Endodermal cell (in vitro differentiated cells): ENCODE measurements at regions not wholly inside any gene's neighbourhood (a gene's known extent, or its start where the extent isn't known, plus 50 kb on each side); places are given as distances from the start of the nearest gene placed in this dataset.

ENCODE experiments used
- DNase-seq: peaks from one replicate; pipeline ENCODE4 v3.0.0-alpha.2; 2017
- H3K27ac ChIP-seq: 2 replicates; pipeline ENCODE4 v1.5.1; 2013; ENCODE audit warnings: mild to moderate bottlenecking, low read depth, low read length, moderate library complexity
- H3K27me3 ChIP-seq: 2 replicates; pipeline ENCODE4 v1.6.1; 2013; ENCODE audit warnings: mild to moderate bottlenecking, low read length, moderate library complexity; ENCODE audit not compliant: insufficient read depth, control insufficient read depth, poor library complexity, severe bottlenecking
- H3K36me3 ChIP-seq: 2 replicates; pipeline ENCODE4 v1.7.0; 2013; ENCODE audit warnings: mild to moderate bottlenecking, low read length, moderate library complexity; ENCODE audit not compliant: control insufficient read depth, insufficient read depth
- H3K4me1 ChIP-seq: one replicate; pipeline ENCODE4 v1.7.0; 2013; ENCODE audit warnings: low read length; ENCODE audit not compliant: control insufficient read depth, insufficient read depth
- H3K4me3 ChIP-seq: 2 replicates; pipeline ENCODE4 v1.5.1; 2013; ENCODE audit warnings: mild to moderate bottlenecking, low read length, moderate library complexity
- H3K9ac ChIP-seq: 2 replicates; pipeline ENCODE4 v1.6.1; 2013; ENCODE audit warnings: mild to moderate bottlenecking, low read length, moderate library complexity; ENCODE audit not compliant: poor library complexity, severe bottlenecking; ENCODE audit errors: extremely low read depth
- H3K9me3 ChIP-seq: 2 replicates; pipeline ENCODE4 v1.6.1; 2013; ENCODE audit warnings: mild to moderate bottlenecking, low read length, moderate library complexity; ENCODE audit not compliant: control insufficient read depth
- H3K27ac Mint-ChIP-seq: 2 replicates; pipeline ENCODE4 v1.8.0; 2020; ENCODE audit warnings: mixed read lengths
- H3K27me3 Mint-ChIP-seq: 2 replicates; pipeline ENCODE4 v1.8.0; 2021; ENCODE audit warnings: mild to moderate bottlenecking, mixed read lengths; ENCODE audit not compliant: insufficient read depth
- H3K36me3 Mint-ChIP-seq: 2 replicates; pipeline ENCODE4 v1.8.0; 2020; ENCODE audit warnings: low read depth, mixed read lengths
- H3K4me1 Mint-ChIP-seq: 2 replicates; pipeline ENCODE4 v1.8.0; 2020; ENCODE audit warnings: mixed read lengths
- H3K4me3 Mint-ChIP-seq: 2 replicates; pipeline ENCODE4 v1.8.0; 2020; ENCODE audit warnings: mild to moderate bottlenecking, moderate library complexity, mixed read lengths
- H3K9me3 Mint-ChIP-seq: 2 replicates; pipeline ENCODE4 v1.8.0; 2020; ENCODE audit warnings: mild to moderate bottlenecking, mixed read lengths
- CTCF ChIP-seq: fragments of 200-600 bp; sonication (generic); conservative IDR thresholded peaks from 2 replicates; pipeline ENCODE4 v1.5.0; 2021; ENCODE audit warnings: antibody characterized with exemption, mild to moderate bottlenecking
- WGBS, 2 experiments: methylation state at CpG; one replicate each; pipeline versions ENCODE4 v1.1.5 to v1.1.7; 2013; ENCODE audit warnings: missing lambda C conversion rate in 2 of 2, mixed read lengths in 1 of 2; ENCODE audit not compliant: insufficient coverage in 1 of 2, insufficient read length in 1 of 2; 5-methylcytosine and 5-hydroxymethylcytosine counted together

GRCh38 chr12:128025589-128026245, 241.3 kb upstream of the TMEM132C start:
- DNase-seq, result peak; percentile 59
- H3K9me3 ChIP-seq, result no peaks in the 10 kb centered on the region
- H3K27ac ChIP-seq, result no peak overlapping the region
- H3K9ac ChIP-seq, result no peak overlapping the region
- H3K27ac Mint-ChIP-seq, result no peak overlapping the region
- no peak overlapping the region for H3K4me3 ChIP-seq
- no peaks in the 10 kb centered on the region for H3K36me3 Mint-ChIP-seq
- H3K36me3 ChIP-seq, result no peaks in the 10 kb centered on the region
- no peaks in the 10 kb centered on the region for H3K4me1 ChIP-seq
- H3K4me1 Mint-ChIP-seq, result peaks cover 4% of the 10 kb centered on the region
- WGBS, 2 experiments, result 82 to 85% methylated on average over 4 to 9 of the region's 9 CpGs
- peaks cover 5% of the 10 kb centered on the region for H3K27me3 ChIP-seq
- TF ChIP-seq CTCF, result no peak
- no peak overlapping the region for H3K4me3 Mint-ChIP-seq
- H3K9me3 Mint-ChIP-seq, result no peaks in the 10 kb centered on the region
- peaks cover 2% of the 10 kb centered on the region for H3K27me3 Mint-ChIP-seq

GRCh38 chr12:128026696-128027574, 240.0 kb upstream of the TMEM132C start:
- Histone ChIP-seq H3K4me1 (no peaks in the 10 kb centered on the region), H3K27ac (no peak overlapping the region), H3K36me3 (no peaks in the 10 kb centered on the region), H3K27me3 (no peaks in the 10 kb centered on the region), H3K9me3 (no peaks in the 10 kb centered on the region), H3K9ac (no peak overlapping the region), H3K4me3 (no peak overlapping the region)
- Mint-ChIP-seq H3K27me3 (peaks cover 5% of the 10 kb centered on the region), H3K4me3 (no peak overlapping the region), H3K9me3 (no peaks in the 10 kb centered on the region), H3K27ac (no peak overlapping the region), H3K4me1 (peaks cover 6% of the 10 kb centered on the region), H3K36me3 (no peaks in the 10 kb centered on the region)
- DNase-seq, result peak; percentile 51
- no peak for TF ChIP-seq CTCF
- 80 to 86% methylated on average over 6 of the region's 6 CpGs for WGBS, 2 experiments

- Histone ChIP-seq H3K9me3 (no peaks in the 10 kb centered on the region), H3K4me1 (no peaks in the 10 kb centered on the region), H3K36me3 (no peaks in the 10 kb centered on the region), H3K4me3 (no peak overlapping the region), H3K9ac (no peak overlapping the region), H3K27me3 (peaks cover 4% of the 10 kb centered on the region), H3K27ac (no peak overlapping the region)
- Mint-ChIP-seq H3K27me3 (peaks cover 3% of the 10 kb centered on the region), H3K4me1 (peaks cover 3% of the 10 kb centered on the region), H3K27ac (no peak overlapping the region), H3K9me3 (no peaks in the 10 kb centered on the region), H3K36me3 (no peaks in the 10 kb centered on the region), H3K4me3 (no peak overlapping the region)
- peak; percentile 41 for DNase-seq
- WGBS, 2 experiments, result 83% methylated on average over 2 of the region's 2 CpGs; no CpG with 5 or more reads in 1 of the 2 experiments
- TF ChIP-seq CTCF, result no peak
Observed at GRCh38 chr12:128033473-128033872, 233.5 kb upstream of the TMEM132C start.
